Activated B cell treated with CpG ODN at 0.5 μM for 24 hours (primary cell): ENCODE measurements at regions not wholly inside any gene's neighbourhood (a gene's known extent, or its start where the extent isn't known, plus 50 kb on each side); places are given as distances from the start of the nearest gene placed in this dataset.
A peak's percentile ranks its signal among the peaks of the same experiment; 100 is the strongest.

ENCODE experiments used
- ATAC-seq: fragments of 200-7000 bp; cut with Tn5 transposase; one replicate; pipeline ENCODE4 v1.10.0; 2021; ENCODE audit warnings: low read depth, mild to moderate bottlenecking, moderate library complexity
- CTCF ChIA-PET: fragments of 350-600 bp; sonication (Branson Sonifier 250); formaldehyde crosslinking; loops from one replicate; lab custom pipeline; 2021; ENCODE audit warnings: antibody characterized with exemption; lab: Charles Lee
- POLR2A ChIA-PET: fragments of 350-600 bp; sonication (Branson Sonifier 250); formaldehyde crosslinking; loops from one replicate; lab custom pipeline; 2021; ENCODE audit warnings: antibody characterized with exemption; lab: Charles Lee
- DNase-seq: peaks from one replicate; pipeline ENCODE4 v3.0.0; 2022
- H3K27ac Mint-ChIP-seq: one replicate; pipeline ENCODE4 v1.8.0; 2020; ENCODE audit warnings: mixed read lengths
- H3K27me3 Mint-ChIP-seq: one replicate; pipeline ENCODE4 v1.8.0; 2021; ENCODE audit warnings: mixed read lengths
- H3K36me3 Mint-ChIP-seq: one replicate; pipeline ENCODE4 v1.8.0; 2021; ENCODE audit warnings: low read depth, mixed read lengths
- H3K4me1 Mint-ChIP-seq: one replicate; pipeline ENCODE4 v1.8.0; 2021; ENCODE audit warnings: mixed read lengths
- H3K4me3 Mint-ChIP-seq: one replicate; pipeline ENCODE4 v1.8.0; 2020; ENCODE audit warnings: mild to moderate bottlenecking, mixed read lengths
- H3K9me3 Mint-ChIP-seq: one replicate; pipeline ENCODE4 v1.8.0; 2020; ENCODE audit warnings: mixed read lengths
- CTCF ChIP-seq: fragments of 200-600 bp; IDR thresholded peaks from one replicate; pipeline ENCODE4 v1.8.0; 2022; ENCODE audit warnings: antibody characterized with exemption, mild to moderate bottlenecking
- intact Hi-C: fragments of 100-400 bp; cut with micrococcal nuclease; formaldehyde crosslinking; loops from one replicate; pipeline ENCODE4 v1.15.1; 2024

- CTCF ChIA-PET = no interaction called here
- ATAC-seq (no peak), DNase-seq (no peak)
- Mint-ChIP-seq H3K9me3 (no peaks in the 10 kb centered on the region), H3K27me3 (peaks cover 4% of the 10 kb centered on the region), H3K4me1 (peaks cover 17% of the 10 kb centered on the region), H3K4me3 (no peak overlapping the region), H3K36me3 (no peaks in the 10 kb centered on the region), H3K27ac (no peak overlapping the region)
- POLR2A ChIA-PET = interaction anchor here (0.5 kb wide), 1 partner anchor 70 kb away, joined by 4 read pairs; no protein-coding TSS in a partner anchor
- TF ChIP-seq CTCF = no peak
- intact Hi-C loops = no loop called here
Measured at GRCh38 chr20:51108638-51109363, 85.9 kb upstream of the KCNG1 start.

GRCh38 chr20:51106011-51106410 is 83.1 kb upstream of the KCNG1 start:
- intact Hi-C loops = no loop called here
- TF ChIP-seq CTCF = no peak
- Mint-ChIP-seq H3K4me1 (peaks cover 33% of the 10 kb centered on the region), H3K4me3 (no peak overlapping the region), H3K27ac (no peak overlapping the region), H3K27me3 (no peaks in the 10 kb centered on the region), H3K36me3 (no peaks in the 10 kb centered on the region), H3K9me3 (no peaks in the 10 kb centered on the region)
- ChIA-PET CTCF (no interaction called here), POLR2A (no interaction called here)
- ATAC-seq (no peak), DNase-seq (no peak)

GRCh38 chr20:51104960-51105920 is 82.3 kb upstream of the KCNG1 start:
- Mint-ChIP-seq H3K27me3 (no peaks in the 10 kb centered on the region), H3K9me3 (no peaks in the 10 kb centered on the region), H3K27ac (no peak overlapping the region), H3K4me3 (no peak overlapping the region), H3K4me1 (peaks cover 40% of the 10 kb centered on the region), H3K36me3 (no peaks in the 10 kb centered on the region)
- POLR2A ChIA-PET = no interaction called here
- no peak for ATAC-seq
- CTCF ChIA-PET = no interaction called here
- TF ChIP-seq CTCF = no peak
- intact Hi-C loops = no loop called here
- DNase-seq = no peak

- TF ChIP-seq CTCF = no peak
- Mint-ChIP-seq H3K4me3 (no peak overlapping the region), H3K4me1 (peaks cover 70% of the 10 kb centered on the region), H3K36me3 (no peaks in the 10 kb centered on the region), H3K9me3 (no peaks in the 10 kb centered on the region), H3K27me3 (no peaks in the 10 kb centered on the region), H3K27ac (peak overlapping the region; percentile 59)
- POLR2A ChIA-PET = interaction anchor here (1.3 kb wide), 1 partner anchor 9 kb away, joined by 3 read pairs; no protein-coding TSS in a partner anchor
- DNase-seq (no peak), ATAC-seq (no peak)
- CTCF ChIA-PET = interaction anchor here (1.4 kb wide), 1 partner anchor 86 kb away, joined by 3 read pairs; no protein-coding TSS in a partner anchor
- intact Hi-C loops = no loop called here
Measured at GRCh38 chr20:51100617-51101016, 77.7 kb upstream of the KCNG1 start.

GRCh38 chr20:51098284-51098810 is 75.4 kb upstream of the KCNG1 start:
- H3K27ac Mint-ChIP-seq = peak overlapping the region; percentile 62
- ChIA-PET CTCF (interaction anchor here (0.6 kb wide), 1 partner anchor 305 kb away, joined by 3 read pairs; no protein-coding TSS in a partner anchor), POLR2A (no interaction called here)
- peaks cover 2% of the 10 kb centered on the region for H3K27me3 Mint-ChIP-seq
- no peak for TF ChIP-seq CTCF
- ATAC-seq (no peak), DNase-seq (no peak)
- no peaks in the 10 kb centered on the region for H3K9me3 Mint-ChIP-seq
- no peak overlapping the region for H3K4me3 Mint-ChIP-seq
- H3K4me1 Mint-ChIP-seq = peaks cover 75% of the 10 kb centered on the region
- H3K36me3 Mint-ChIP-seq = no peaks in the 10 kb centered on the region
- intact Hi-C loops = no loop called here
